ENCODE measurements at regions not wholly inside any gene's neighbourhood (a gene's known extent, or its start where the extent isn't known, plus 50 kb on each side); places are given as distances from the start of the nearest gene placed in this dataset.

GRCh38 chr4:30903502-30904214 lies 183.5 kb downstream of the PCDH7 start:
- Histone ChIP-seq H4K20me1 (ENCODE audit: control insufficient read depth, insufficient read depth, insufficient read length) (no peaks in the 10 kb centered on the region), H2BK120ac (ENCODE audit: low read depth, low read length, poor library complexity, severe bottlenecking) (no peak overlapping the region), H2BK20ac (ENCODE audit: low read depth, low read length, poor library complexity, severe bottlenecking) (no peak overlapping the region), H3T11ph (ENCODE audit: low read length) (no peak overlapping the region), H3K9ac (ENCODE audit: extremely low read depth, insufficient read length, low read length) (no peak overlapping the region), H3K79me2 (ENCODE audit: insufficient read depth, low read length) (no peaks in the 10 kb centered on the region), H3K23ac (ENCODE audit: insufficient read length, low read depth, low read length) (no peak overlapping the region), H2BK5ac (ENCODE audit: insufficient read length, low read length) (no peak overlapping the region), H3K18ac (ENCODE audit: insufficient read length, low read depth, low read length) (no peak overlapping the region), H2BK12ac (ENCODE audit: insufficient read length, low read depth, low read length) (no peak overlapping the region), H2AK5ac (ENCODE audit: insufficient read length, low read length) (no peak overlapping the region), H3K23me2 (ENCODE audit: insufficient read length, low read depth, low read length, poor library complexity, severe bottlenecking) (no peaks in the 10 kb centered on the region), H3K79me1 (ENCODE audit: insufficient read depth, low read depth, low read length, poor library complexity, severe bottlenecking) (no peaks in the 10 kb centered on the region), H3K27ac (ENCODE audit: insufficient read length, low read depth, low read length) (no peak overlapping the region), H2AFZ (ENCODE audit: low read length) (no peak overlapping the region), H3K27me3 (ENCODE audit: insufficient read depth, low read length) (no peaks in the 10 kb centered on the region), H3K4ac (ENCODE audit: low read depth, low read length) (no peak overlapping the region), H4K8ac (replicated peaks; ENCODE audit: insufficient read length, low read depth, low read length) (no peak overlapping the region), H4K5ac (ENCODE audit: insufficient read length, low read depth, low read length) (no peak overlapping the region), H3K9me3 (ENCODE audit: control insufficient read depth, low read depth, low read length) (no peaks in the 10 kb centered on the region), H3K4me2 (ENCODE audit: insufficient read depth, insufficient read length, low read length) (no peak overlapping the region), H3K4me1 (ENCODE audit: insufficient read depth, low read length) (peaks cover 2% of the 10 kb centered on the region; the same call in 1 of the 2 replicates), H4K91ac (ENCODE audit: insufficient read length, low read depth, low read length) (no peak overlapping the region), H3K56ac (ENCODE audit: insufficient read length, low read depth, low read length) (no peak overlapping the region), H2BK15ac (ENCODE audit: low read depth, low read length) (no peak overlapping the region), H3K14ac (ENCODE audit: insufficient read depth, low read length) (no peak overlapping the region)
- Mint-ChIP-seq H3K4me3 (no peak overlapping the region; a peak in 1 of 5 replicates), H3K27ac (peak overlapping the region in 1 of 3 experiments; percentile 83; a peak in 2 of 7 replicates), H3K9me3 (peaks cover 8 to 15% of the 10 kb centered on the region in 2 experiments; a peak in 4 of 5 replicates), H3K36me3 (ENCODE audit: insufficient read depth in 1 of 3, low read depth in 3 of 3) (peaks cover 6 to 33% (median 8%) of the 10 kb centered on the region in 3 experiments; a peak in 5 of 7 replicates), H3K4me1 (peaks cover 39 to 47% of the 10 kb centered on the region in 2 experiments), H3K27me3 (ENCODE audit: low read depth) (no peaks in the 10 kb centered on the region)
- no peak for TF ChIP-seq CTCF (conservative IDR thresholded peaks at IDR 0.05)
- no peak for DNase-seq

All from H9 (cell line).